Panc1 (cell line): ENCODE measurements at regions not wholly inside any gene's neighbourhood (a gene's known extent, or its start where the extent isn't known, plus 50 kb on each side); places are given as distances from the start of the nearest gene placed in this dataset.

Experiments
- ATAC-seq: fragments of 200-7000 bp; cut with Tn5 transposase; 2 replicates; pipeline ENCODE4 v1.9.1; 2020; ENCODE audit warnings: mild to moderate bottlenecking, moderate library complexity
- BruUV-seq: library from RNA; stranded (reverse); fragments of 400-500 nt; replicated peaks from 2 replicates; lab custom pipeline; 2021; lab: Mats Ljungman, UMichigan
- CTCF ChIA-PET: fragments of 300-600 bp; sonication (Branson Sonifier 250); formaldehyde crosslinking; loops from one replicate; lab custom pipeline; 2022; ENCODE audit warnings: antibody characterized with exemption; lab: Charles Lee
- POLR2A ChIA-PET: fragments of 300-600 bp; sonication (Branson Sonifier 250); formaldehyde crosslinking; loops from one replicate; lab custom pipeline; 2022; ENCODE audit warnings: antibody characterized with exemption; lab: Charles Lee
- DNase-seq: peaks from one replicate; pipeline ENCODE4 v3.0.0-alpha.2; 2010; ENCODE audit warnings: low read depth, low spot score
- H3K27ac ChIP-seq: 2 replicates; pipeline ENCODE4 v1.5.1; 2011; ENCODE audit warnings: mild to moderate bottlenecking, low read length, inconsistent platforms
- H3K27me3 ChIP-seq: fragments of 200-500 bp; sonication (Bioruptor generic); 2 replicates; pipeline ENCODE4 v1.6.0; 2014; ENCODE audit warnings: low read length, inconsistent platforms; ENCODE audit not compliant: control insufficient read depth, insufficient read depth
- H3K36me3 ChIP-seq: fragments of 200-500 bp; sonication (Bioruptor generic); 2 replicates; pipeline ENCODE4 v1.5.1; 2014; ENCODE audit warnings: inconsistent platforms, mild to moderate bottlenecking, low read length, moderate library complexity; ENCODE audit not compliant: control insufficient read depth, insufficient read depth
- H3K4me1 ChIP-seq: 2 replicates; pipeline ENCODE4 v1.5.1; 2011; ENCODE audit warnings: inconsistent platforms, mild to moderate bottlenecking, low read length, moderate library complexity; ENCODE audit not compliant: control insufficient read depth, insufficient read depth
- H3K4me3 ChIP-seq, 2 experiments: 2 replicates each; pipeline ENCODE4 v1.5.1; 2011 to 2012; ENCODE audit warnings: low read depth in 2 of 2, low read length in 2 of 2, mild to moderate bottlenecking in 2 of 2, inconsistent platforms in 1 of 2, moderate library complexity in 1 of 2
- H3K9me3 ChIP-seq: fragments of 200-500 bp; sonication (Bioruptor generic); 2 replicates; pipeline ENCODE4 v1.5.1; 2014; ENCODE audit warnings: low read depth, mild to moderate bottlenecking, inconsistent platforms, low read length, moderate library complexity; ENCODE audit not compliant: control insufficient read depth, insufficient read depth
- POLR2AphosphoS5 ChIP-seq: IDR thresholded peaks from 2 replicates; pipeline ENCODE4 v1.6.1; 2012; ENCODE audit warnings: mild to moderate bottlenecking, low read depth, low read length, moderate library complexity
- SIN3A ChIP-seq: IDR thresholded peaks from 2 replicates; pipeline ENCODE4 v1.6.1; 2012; ENCODE audit warnings: low read depth, mild to moderate bottlenecking, low read length, moderate library complexity, borderline replicate concordance; ENCODE audit not compliant: insufficient read depth
- TCF7L2 ChIP-seq: IDR thresholded peaks from 2 replicates; pipeline ENCODE4 v1.6.1; 2011; ENCODE audit warnings: mild to moderate bottlenecking, low read depth, low read length, inconsistent platforms
- in situ Hi-C: cut with HindIII; loops from 2 replicates; pipeline ENCODE4 v1.10.0; 2016; ENCODE audit warnings: low sequenced_read_pairs, low pct_unique_long_range_greater_than_20kb
- intact Hi-C: fragments of 100-400 bp; cut with micrococcal nuclease; formaldehyde crosslinking; loops from one replicate; pipeline ENCODE4 v1.10.0; 2022; ENCODE audit not compliant: unreplicated experiment
- TF ChIP-seq, protein P1 (sequence below), 2 experiments: IDR thresholded peaks; 2 replicates each; pipeline ENCODE4 v1.6.1; 2011 to 2012; ENCODE audit warnings: low read depth in 2 of 2, control low read depth in 1 of 2, low read length in 1 of 2, mild to moderate bottlenecking in 1 of 2, moderate library complexity in 1 of 2; ENCODE audit not compliant: insufficient read depth in 1 of 2
- TF ChIP-seq, protein P2 (sequence below): fragments of 450-650 bp; IDR thresholded peaks from 2 replicates; pipeline ENCODE4 v1.5.1; 2017; ENCODE audit warnings: mild to moderate bottlenecking

DNA sequence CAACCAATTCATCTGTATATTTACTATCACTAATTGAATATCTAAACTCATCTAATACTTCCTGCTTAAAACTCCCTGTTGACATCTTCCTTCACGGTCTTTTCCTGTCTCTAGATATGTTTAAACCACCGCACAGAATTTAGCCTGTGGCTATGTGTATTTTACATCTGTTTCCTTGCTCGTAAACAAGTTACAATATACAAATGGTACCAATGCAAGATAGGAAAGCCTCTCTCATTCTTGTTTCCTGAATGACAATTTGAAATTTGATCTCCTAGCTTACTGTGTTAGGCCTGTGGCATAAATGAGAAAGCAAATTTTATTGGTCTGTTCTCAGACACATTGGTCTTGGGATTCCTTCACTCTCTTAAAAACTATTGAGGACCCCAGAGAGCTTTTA is 89.7 kb upstream of the PCDH7 start:
- H3K27ac ChIP-seq = no peak overlapping the region
- in situ Hi-C loops = no loop called here
- no TSS peak for BruUV-seq
- DNase-seq (no peak), ATAC-seq (no peak)
- ChIA-PET CTCF (no interaction called here), POLR2A (no interaction called here)
- no peaks in the 10 kb centered on the region for H3K36me3 ChIP-seq
- intact Hi-C loops = no loop called here
- H3K9me3 ChIP-seq = no peaks in the 10 kb centered on the region
- H3K27me3 ChIP-seq = no peaks in the 10 kb centered on the region
- H3K4me3 ChIP-seq = no peak overlapping the region
- H3K4me1 ChIP-seq = no peaks in the 10 kb centered on the region
- TF ChIP-seq SIN3A (no peak), POLR2AphosphoS5 (no peak), TCF7L2 (no peak)
- TF ChIP-seq, protein P1, sequence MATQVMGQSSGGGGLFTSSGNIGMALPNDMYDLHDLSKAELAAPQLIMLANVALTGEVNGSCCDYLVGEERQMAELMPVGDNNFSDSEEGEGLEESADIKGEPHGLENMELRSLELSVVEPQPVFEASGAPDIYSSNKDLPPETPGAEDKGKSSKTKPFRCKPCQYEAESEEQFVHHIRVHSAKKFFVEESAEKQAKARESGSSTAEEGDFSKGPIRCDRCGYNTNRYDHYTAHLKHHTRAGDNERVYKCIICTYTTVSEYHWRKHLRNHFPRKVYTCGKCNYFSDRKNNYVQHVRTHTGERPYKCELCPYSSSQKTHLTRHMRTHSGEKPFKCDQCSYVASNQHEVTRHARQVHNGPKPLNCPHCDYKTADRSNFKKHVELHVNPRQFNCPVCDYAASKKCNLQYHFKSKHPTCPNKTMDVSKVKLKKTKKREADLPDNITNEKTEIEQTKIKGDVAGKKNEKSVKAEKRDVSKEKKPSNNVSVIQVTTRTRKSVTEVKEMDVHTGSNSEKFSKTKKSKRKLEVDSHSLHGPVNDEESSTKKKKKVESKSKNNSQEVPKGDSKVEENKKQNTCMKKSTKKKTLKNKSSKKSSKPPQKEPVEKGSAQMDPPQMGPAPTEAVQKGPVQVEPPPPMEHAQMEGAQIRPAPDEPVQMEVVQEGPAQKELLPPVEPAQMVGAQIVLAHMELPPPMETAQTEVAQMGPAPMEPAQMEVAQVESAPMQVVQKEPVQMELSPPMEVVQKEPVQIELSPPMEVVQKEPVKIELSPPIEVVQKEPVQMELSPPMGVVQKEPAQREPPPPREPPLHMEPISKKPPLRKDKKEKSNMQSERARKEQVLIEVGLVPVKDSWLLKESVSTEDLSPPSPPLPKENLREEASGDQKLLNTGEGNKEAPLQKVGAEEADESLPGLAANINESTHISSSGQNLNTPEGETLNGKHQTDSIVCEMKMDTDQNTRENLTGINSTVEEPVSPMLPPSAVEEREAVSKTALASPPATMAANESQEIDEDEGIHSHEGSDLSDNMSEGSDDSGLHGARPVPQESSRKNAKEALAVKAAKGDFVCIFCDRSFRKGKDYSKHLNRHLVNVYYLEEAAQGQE (IDR thresholded peaks at IDR 0.05; ENCODE audit: insufficient read depth in 1 of 2, low read depth in 2 of 2, low read length in 1 of 2) = no peak
- TF ChIP-seq, protein P2, sequence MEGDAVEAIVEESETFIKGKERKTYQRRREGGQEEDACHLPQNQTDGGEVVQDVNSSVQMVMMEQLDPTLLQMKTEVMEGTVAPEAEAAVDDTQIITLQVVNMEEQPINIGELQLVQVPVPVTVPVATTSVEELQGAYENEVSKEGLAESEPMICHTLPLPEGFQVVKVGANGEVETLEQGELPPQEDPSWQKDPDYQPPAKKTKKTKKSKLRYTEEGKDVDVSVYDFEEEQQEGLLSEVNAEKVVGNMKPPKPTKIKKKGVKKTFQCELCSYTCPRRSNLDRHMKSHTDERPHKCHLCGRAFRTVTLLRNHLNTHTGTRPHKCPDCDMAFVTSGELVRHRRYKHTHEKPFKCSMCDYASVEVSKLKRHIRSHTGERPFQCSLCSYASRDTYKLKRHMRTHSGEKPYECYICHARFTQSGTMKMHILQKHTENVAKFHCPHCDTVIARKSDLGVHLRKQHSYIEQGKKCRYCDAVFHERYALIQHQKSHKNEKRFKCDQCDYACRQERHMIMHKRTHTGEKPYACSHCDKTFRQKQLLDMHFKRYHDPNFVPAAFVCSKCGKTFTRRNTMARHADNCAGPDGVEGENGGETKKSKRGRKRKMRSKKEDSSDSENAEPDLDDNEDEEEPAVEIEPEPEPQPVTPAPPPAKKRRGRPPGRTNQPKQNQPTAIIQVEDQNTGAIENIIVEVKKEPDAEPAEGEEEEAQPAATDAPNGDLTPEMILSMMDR = no peak

DNA sequence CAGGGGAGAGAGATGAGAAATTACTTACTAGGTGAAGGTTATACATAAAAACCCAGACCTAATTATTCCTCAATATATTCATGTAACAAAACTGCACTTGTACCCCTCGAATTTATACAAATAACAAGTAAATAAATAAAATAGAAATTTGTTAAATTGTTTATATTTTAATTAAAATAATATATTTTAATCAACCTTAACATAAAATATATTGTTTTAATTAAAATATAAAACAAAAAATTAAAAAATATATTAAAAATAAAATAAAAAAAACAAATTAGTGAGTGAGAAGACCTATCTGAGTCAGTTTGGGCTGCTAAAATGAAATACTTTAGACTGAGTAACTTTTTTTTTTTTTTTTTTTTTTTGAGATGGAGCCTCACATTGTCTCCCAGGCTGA is 87.4 kb upstream of the PCDH7 start:
- ATAC-seq (no peak), DNase-seq (no peak)
- CTCF ChIA-PET = no interaction called here
- Histone ChIP-seq H3K4me1 (no peaks in the 10 kb centered on the region), H3K27ac (no peak overlapping the region), H3K4me3 (no peak overlapping the region), H3K27me3 (no peaks in the 10 kb centered on the region), H3K36me3 (no peaks in the 10 kb centered on the region), H3K9me3 (no peaks in the 10 kb centered on the region)
- intact Hi-C loops (no loop called here), in situ Hi-C loops (no loop called here)
- POLR2A ChIA-PET = no interaction called here
- BruUV-seq = no TSS peak
- TF ChIP-seq, protein P2 = no peak
- TF ChIP-seq, protein P1 (IDR thresholded peaks at IDR 0.05; ENCODE audit: insufficient read depth in 1 of 2, low read depth in 2 of 2, low read length in 1 of 2) = no peak
- TF ChIP-seq SIN3A (no peak), POLR2AphosphoS5 (no peak), TCF7L2 (no peak)
